ENCODE measurements at regions not wholly inside any gene's neighbourhood (a gene's known extent, or its start where the extent isn't known, plus 50 kb on each side); places are given as distances from the start of the nearest gene placed in this dataset.

GRCh38 chr3:156620901-156621300, 53.5 kb upstream of the TIPARP start:
- no peak for DNase-seq (ENCODE audit: low read depth in 4 of 4, low spot score in 2 of 4)

- no peak for DNase-seq (ENCODE audit: low read depth in 4 of 4, low spot score in 2 of 4)
These were observed 54.1 kb upstream of the TIPARP start for GRCh38 chr3:156620260-156620659.

GRCh38 chr3:156619376-156619775, 55.0 kb upstream of the TIPARP start:
- DNase-seq (ENCODE audit: low read depth in 4 of 4, low spot score in 2 of 4): no peak

GRCh38 chr3:156617781-156618180, 56.6 kb upstream of the TIPARP start:
- DNase-seq (ENCODE audit: low read depth in 4 of 4, low spot score in 2 of 4): no peak

DNA sequence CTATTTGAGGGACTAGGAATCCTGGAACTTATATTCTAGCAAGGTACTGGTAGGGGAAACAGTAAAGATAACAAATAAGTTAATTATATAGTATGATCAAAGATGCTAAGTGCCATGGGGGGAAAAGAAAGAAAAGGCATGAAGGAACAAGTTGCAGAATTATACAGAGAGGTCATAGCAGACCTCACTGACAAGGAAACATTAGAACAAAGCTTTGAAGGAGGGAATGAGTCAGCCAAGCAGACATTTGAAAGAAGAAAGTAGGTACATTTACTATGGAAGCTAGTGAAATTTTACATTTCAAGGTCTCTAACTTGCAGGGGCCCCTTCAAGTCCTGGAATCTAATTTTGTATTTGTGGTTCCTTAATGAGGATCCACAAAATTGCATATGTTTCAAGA, 57.2 kb upstream of the TIPARP start:
- DNase-seq (ENCODE audit: low read depth in 4 of 4, low spot score in 2 of 4): no peak

GRCh38 chr3:156615592-156616173, 58.7 kb upstream of the TIPARP start:
- DNase-seq (ENCODE audit: low read depth in 4 of 4, low spot score in 2 of 4): no peak

GRCh38 chr3:156614642-156615511, 59.5 kb upstream of the TIPARP start:
- DNase-seq (ENCODE audit: low read depth in 4 of 4, low spot score in 2 of 4): no peak

DNA sequence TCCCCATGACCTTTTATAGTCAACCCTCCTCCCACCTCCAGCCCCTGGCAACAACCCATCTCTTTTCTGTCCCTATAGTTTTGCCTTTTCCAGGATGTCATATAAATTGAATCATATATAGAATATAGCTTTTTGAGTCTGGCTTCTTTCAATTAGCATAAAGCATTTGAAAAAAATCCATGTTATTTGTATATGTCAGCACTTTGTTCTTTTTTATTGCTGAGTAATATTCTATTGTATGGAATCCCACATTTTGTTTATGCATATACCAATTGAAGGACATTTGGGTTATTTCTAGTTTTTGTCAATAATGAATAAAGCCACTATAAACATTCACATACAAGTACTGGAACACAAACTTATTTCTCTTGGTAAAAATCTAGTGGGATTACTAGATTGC, 58.0 kb upstream of the SSR3 start:
- DNase-seq (ENCODE audit: low read depth in 4 of 4, low spot score in 2 of 4): no peak

- DNase-seq (ENCODE audit: low read depth in 4 of 4, low spot score in 2 of 4): no peak
These were observed 57.1 kb upstream of the SSR3 start for GRCh38 chr3:156611870-156612494.

DNA sequence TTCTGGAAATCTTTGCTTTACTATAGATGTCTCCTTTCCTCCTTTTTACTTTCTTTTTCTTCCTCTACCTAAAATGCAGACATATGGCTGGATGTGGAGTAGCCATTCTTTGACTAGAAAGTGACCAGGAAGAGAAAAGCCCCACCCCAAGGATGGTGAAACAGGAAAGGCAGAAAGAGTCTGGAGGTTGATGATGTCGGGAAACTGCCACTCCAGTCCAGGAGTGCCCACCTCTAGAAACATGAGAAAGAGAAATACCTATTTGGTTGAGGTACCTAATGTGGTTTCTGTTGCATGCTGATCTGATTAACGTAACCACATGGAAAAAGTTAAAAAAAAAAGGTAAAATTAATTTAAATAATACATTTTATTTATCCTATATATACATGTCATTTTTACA, 55.2 kb upstream of the SSR3 start:
- no peak for DNase-seq (ENCODE audit: low read depth in 4 of 4, low spot score in 2 of 4)

DNA sequence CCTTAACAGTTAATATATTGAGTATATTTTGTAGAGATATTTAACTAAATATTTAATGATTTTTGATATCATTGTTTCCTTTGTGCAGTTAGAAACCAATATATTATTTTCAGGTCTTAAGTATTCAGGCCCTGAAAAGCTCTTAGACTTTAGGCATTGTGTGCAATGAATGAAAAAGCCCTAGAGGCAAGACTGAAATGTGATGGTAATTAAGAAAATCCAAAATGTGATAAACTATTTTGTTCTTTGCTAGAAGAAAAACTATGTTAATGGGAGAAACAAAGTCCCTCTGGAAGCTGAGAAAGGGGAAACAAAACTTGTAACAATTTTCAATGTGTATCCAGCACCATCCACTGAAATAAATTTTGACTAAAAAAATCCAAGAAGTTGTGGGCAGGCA, 54.6 kb upstream of the SSR3 start:
- no peak for DNase-seq (ENCODE audit: low read depth in 4 of 4, low spot score in 2 of 4)

DNA sequence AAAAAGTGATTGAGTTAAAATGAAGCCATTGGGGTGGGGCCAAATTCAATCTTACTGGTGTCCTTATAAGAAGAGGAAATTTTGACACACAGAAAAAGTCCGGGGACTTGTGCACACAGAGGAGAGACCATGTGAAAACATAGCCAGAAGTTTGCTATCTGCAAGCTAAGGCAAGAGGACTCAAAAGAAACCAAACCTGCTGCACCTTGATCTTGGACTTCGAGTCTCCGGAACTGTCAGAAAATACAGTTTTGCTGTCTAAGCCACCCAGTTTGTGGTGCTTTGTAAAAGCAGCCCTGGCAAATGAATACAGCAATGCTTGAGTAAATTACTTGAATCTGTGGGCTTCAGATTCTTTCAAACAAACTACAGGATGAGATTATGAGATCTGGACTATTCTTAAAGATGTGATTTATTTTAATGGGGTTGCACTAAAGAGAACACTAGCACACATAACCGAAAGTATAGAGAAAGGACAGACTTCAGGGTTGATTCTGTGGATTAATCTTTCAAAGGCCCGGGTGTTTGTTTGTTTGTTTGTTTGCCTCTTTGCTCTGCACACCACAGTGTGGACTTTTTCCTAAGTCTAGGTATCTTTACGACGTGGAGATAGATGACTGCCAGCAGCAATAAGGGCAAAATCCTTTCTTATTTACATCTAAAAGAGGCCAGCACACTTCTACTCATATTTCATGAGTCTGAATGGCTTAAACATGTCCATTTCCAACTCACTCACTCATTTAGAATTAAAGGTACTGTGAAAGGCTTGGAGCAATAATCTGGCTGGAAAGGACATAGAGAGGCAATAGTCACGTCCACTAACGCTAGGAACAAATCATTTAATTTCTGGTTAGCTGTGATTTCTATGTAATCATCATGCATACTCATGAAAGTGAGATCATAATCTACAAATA, 53.9 kb upstream of the SSR3 start:
- DNase-seq (ENCODE audit: low read depth in 4 of 4, low spot score in 2 of 4): no peak

DNA sequence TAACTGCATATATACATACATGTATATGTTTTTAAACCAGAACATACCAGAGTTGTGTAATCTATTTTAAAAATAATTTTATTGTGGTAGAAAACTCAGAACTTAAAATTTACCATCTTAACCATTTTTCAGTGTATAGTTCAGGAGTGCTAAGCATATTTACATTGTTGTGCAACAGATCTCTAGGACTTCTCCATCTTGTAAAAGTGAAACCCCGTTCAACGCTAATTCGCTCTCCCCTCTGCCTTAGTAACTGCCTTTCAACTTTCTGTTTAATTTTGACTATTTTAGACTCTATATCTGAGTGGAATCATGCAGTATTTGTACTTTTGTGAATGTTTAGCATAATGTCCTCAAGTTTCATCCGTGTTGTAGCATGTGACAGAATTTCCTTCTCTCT, 51.8 kb upstream of the SSR3 start:
- DNase-seq (ENCODE audit: low read depth in 4 of 4, low spot score in 2 of 4): no peak

DNA sequence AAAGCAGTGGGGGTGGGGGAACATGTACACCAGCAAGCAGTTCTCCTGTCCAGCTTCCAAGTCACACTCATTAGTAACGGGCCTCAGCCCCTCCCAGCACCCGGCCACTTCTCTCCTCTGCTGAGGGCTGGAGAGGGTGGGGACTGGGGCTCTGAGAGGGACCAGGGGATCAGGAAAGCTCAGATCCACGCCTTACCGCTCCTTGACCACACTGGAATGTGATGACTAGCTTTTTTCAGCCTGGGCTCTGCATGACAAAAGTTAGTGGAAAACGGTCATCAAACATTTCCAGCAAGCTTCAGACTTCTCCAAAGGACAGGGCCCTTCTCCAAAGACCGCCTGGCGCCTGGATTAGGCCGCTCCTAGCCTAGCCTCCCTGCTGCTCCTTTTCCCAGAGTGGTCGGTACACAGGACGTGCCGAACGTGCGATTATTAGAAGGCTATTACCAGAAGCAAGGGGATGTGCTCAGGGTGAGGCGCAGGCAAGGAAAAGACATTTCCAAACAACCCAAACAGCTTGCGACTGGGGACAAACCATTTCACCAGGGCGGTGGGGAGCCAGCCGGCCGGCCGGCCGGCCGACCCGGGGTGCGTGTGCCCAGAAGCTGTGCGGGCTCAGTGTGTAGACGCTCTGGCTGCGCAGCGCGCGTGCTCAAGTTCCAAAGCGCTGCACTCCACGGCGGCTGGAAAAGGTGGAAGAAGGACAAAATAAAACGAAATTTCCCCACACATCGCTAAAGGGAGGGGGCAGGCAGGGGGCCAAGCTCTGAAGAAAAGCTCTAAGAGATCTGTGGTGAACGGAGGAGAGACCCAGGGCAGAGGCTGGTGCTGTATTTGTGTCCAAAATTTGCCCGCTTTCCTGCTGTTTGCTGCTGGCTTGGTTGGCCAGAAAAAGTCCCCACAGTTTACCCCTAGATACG, 51.0 kb upstream of the SSR3 start:
- peak in 1 of 4 donors; percentile 49 for DNase-seq (ENCODE audit: low read depth in 4 of 4, low spot score in 2 of 4)

DNA sequence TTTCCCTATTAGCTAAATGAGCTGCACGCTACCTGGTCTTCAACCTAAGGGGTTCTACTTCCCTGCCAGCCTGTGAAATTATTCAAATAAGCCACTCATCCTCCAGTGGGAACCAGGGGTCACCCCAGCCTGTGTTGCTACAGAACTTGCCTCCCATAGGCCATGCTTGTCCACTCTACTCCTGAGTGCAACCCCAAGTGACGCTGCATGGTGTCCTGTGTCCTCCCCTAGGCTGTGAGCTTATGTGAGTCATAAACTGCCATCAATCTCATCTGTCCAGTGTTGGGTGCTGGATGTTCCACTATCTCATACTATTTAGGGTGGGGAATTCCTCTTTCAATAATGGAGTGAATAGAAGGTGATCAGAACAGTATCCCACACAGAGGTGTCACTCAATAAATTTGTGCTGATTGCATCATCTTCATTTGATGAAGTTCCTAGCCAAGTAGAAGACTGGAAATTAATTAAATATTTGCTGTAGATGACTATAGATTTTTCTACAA, 49.8 kb upstream of the SSR3 start:
- DNase-seq (ENCODE audit: low read depth in 4 of 4, low spot score in 2 of 4): no peak

Measured in left renal cortex interstitium (tissue), 4 donors.